H9 (cell line): ENCODE measurements at regions not wholly inside any gene's neighbourhood (a gene's known extent, or its start where the extent isn't known, plus 50 kb on each side); places are given as distances from the start of the nearest gene placed in this dataset.
A peak's percentile ranks its signal among the peaks of the same experiment; 100 is the strongest.

Experiments
- DNase-seq: peaks from one replicate; pipeline ENCODE4 v3.0.0-alpha.2; 2017
- H2AFZ ChIP-seq: one replicate; pipeline ENCODE4 v1.6.1; 2013; ENCODE audit warnings: mild to moderate bottlenecking, low read length, control low read depth, moderate library complexity
- H2AK5ac ChIP-seq: 2 replicates; pipeline ENCODE4 v1.6.1; 2013; ENCODE audit warnings: low read length, control low read depth, mixed read lengths; ENCODE audit not compliant: insufficient read length
- H2BK120ac ChIP-seq: one replicate; pipeline ENCODE4 v1.6.1; 2013; ENCODE audit warnings: low read depth, mild to moderate bottlenecking, low read length, control low read depth, inconsistent platforms; ENCODE audit not compliant: poor library complexity, severe bottlenecking
- H2BK12ac ChIP-seq: 2 replicates; pipeline ENCODE4 v1.6.1; 2013; ENCODE audit warnings: low read length, control low read depth, mixed read lengths, low read depth; ENCODE audit not compliant: insufficient read length
- H2BK15ac ChIP-seq: 2 replicates; pipeline ENCODE4 v1.6.1; 2013; ENCODE audit warnings: low read depth, low read length, control low read depth
- H2BK20ac ChIP-seq: one replicate; pipeline ENCODE4 v1.6.1; 2013; ENCODE audit warnings: low read depth, mild to moderate bottlenecking, low read length, control low read depth, inconsistent platforms; ENCODE audit not compliant: poor library complexity, severe bottlenecking
- H2BK5ac ChIP-seq: 2 replicates; pipeline ENCODE4 v1.6.1; 2013; ENCODE audit warnings: low read length, control low read depth, mixed read lengths; ENCODE audit not compliant: insufficient read length
- H3K14ac ChIP-seq: 2 replicates; pipeline ENCODE4 v1.6.1; 2013; ENCODE audit warnings: low read length, control low read depth; ENCODE audit not compliant: insufficient read depth
- H3K18ac ChIP-seq: 2 replicates; pipeline ENCODE4 v1.6.1; 2013; ENCODE audit warnings: low read depth, mild to moderate bottlenecking, mixed read lengths, low read length, control low read depth; ENCODE audit not compliant: insufficient read length
- H3K23ac ChIP-seq: 2 replicates; pipeline ENCODE4 v1.6.1; 2013; ENCODE audit warnings: low read length, control low read depth, mixed read lengths, low read depth; ENCODE audit not compliant: insufficient read length
- H3K23me2 ChIP-seq: 2 replicates; pipeline ENCODE4 v1.6.1; 2013; ENCODE audit warnings: low read depth, mild to moderate bottlenecking, mixed read lengths, low read length, control low read depth; ENCODE audit not compliant: insufficient read length, poor library complexity, severe bottlenecking
- H3K27ac ChIP-seq: 2 replicates; pipeline ENCODE4 v1.5.1; 2013; ENCODE audit warnings: low read length, control low read depth, mixed read lengths, low read depth; ENCODE audit not compliant: insufficient read length
- H3K27me3 ChIP-seq: 2 replicates; pipeline ENCODE4 v1.6.1; 2013; ENCODE audit warnings: low read length, control low read depth, inconsistent platforms; ENCODE audit not compliant: insufficient read depth
- H3K4ac ChIP-seq: 2 replicates; pipeline ENCODE4 v1.6.1; 2013; ENCODE audit warnings: low read depth, mild to moderate bottlenecking, control low read depth, inconsistent platforms, low read length, moderate library complexity
- H3K4me1 ChIP-seq: 2 replicates; pipeline ENCODE4 v1.6.1; 2013; ENCODE audit warnings: low read length, control low read depth, inconsistent platforms; ENCODE audit not compliant: insufficient read depth
- H3K4me2 ChIP-seq: 2 replicates; pipeline ENCODE4 v1.6.1; 2013; ENCODE audit warnings: low read length, control low read depth, mixed read lengths; ENCODE audit not compliant: insufficient read length, insufficient read depth
- H3K56ac ChIP-seq: 2 replicates; pipeline ENCODE4 v1.6.1; 2013; ENCODE audit warnings: low read depth, mild to moderate bottlenecking, mixed read lengths, low read length, control low read depth; ENCODE audit not compliant: insufficient read length
- H3K79me1 ChIP-seq: 2 replicates; pipeline ENCODE4 v1.6.1; 2013; ENCODE audit warnings: low read depth, mild to moderate bottlenecking, moderate library complexity, low read length, control low read depth, inconsistent platforms; ENCODE audit not compliant: insufficient read depth, poor library complexity, severe bottlenecking
- H3K79me2 ChIP-seq: 2 replicates; pipeline ENCODE4 v1.6.1; 2013; ENCODE audit warnings: low read length, control low read depth, inconsistent platforms; ENCODE audit not compliant: insufficient read depth
- H3K9ac ChIP-seq: 2 replicates; pipeline ENCODE4 v1.6.1; 2013; ENCODE audit warnings: low read length, control low read depth, mixed read lengths; ENCODE audit not compliant: insufficient read length; ENCODE audit errors: extremely low read depth
- H3K9me3 ChIP-seq: one replicate; pipeline ENCODE4 v1.6.1; 2013; ENCODE audit warnings: low read depth, low read length, inconsistent platforms; ENCODE audit not compliant: control insufficient read depth
- H3T11ph ChIP-seq: one replicate; pipeline ENCODE4 v1.6.1; 2013; ENCODE audit warnings: mild to moderate bottlenecking, low read length, control low read depth, inconsistent platforms
- H4K20me1 ChIP-seq: one replicate; pipeline ENCODE4 v1.6.1; 2013; ENCODE audit not compliant: control insufficient read depth, insufficient read length, insufficient read depth
- H4K5ac ChIP-seq: 2 replicates; pipeline ENCODE4 v1.6.1; 2013; ENCODE audit warnings: low read depth, mild to moderate bottlenecking, mixed read lengths, low read length, control low read depth; ENCODE audit not compliant: insufficient read length
- H4K8ac ChIP-seq: replicated peaks from 2 replicates; pipeline ENCODE4 v1.6.1; 2013; ENCODE audit warnings: low read length, control low read depth, mixed read lengths, low read depth; ENCODE audit not compliant: insufficient read length
- H4K91ac ChIP-seq: 2 replicates; pipeline ENCODE4 v1.6.1; 2013; ENCODE audit warnings: low read depth, mild to moderate bottlenecking, moderate library complexity, mixed read lengths, low read length, control low read depth; ENCODE audit not compliant: insufficient read length
- H3K27ac Mint-ChIP-seq, 3 experiments: 2 replicates in 2 of 3; 3 replicates in 1 of 3; pipeline ENCODE4 v1.8.0; 2020 to 2021; ENCODE audit warnings: mixed read lengths in 3 of 3, mild to moderate bottlenecking in 1 of 3, moderate library complexity in 1 of 3
- H3K27me3 Mint-ChIP-seq: 2 replicates; pipeline ENCODE4 v1.8.0; 2021; ENCODE audit warnings: low read depth, mild to moderate bottlenecking, moderate library complexity, mixed read lengths
- H3K36me3 Mint-ChIP-seq, 3 experiments: 2 replicates in 2 of 3; 3 replicates in 1 of 3; pipeline ENCODE4 v1.8.0; 2020 to 2021; ENCODE audit warnings: low read depth in 3 of 3, mixed read lengths in 3 of 3; ENCODE audit not compliant: insufficient read depth in 1 of 3
- H3K4me1 Mint-ChIP-seq, 2 experiments: 2 replicates each; pipeline ENCODE4 v1.8.0; 2020; ENCODE audit warnings: mixed read lengths in 2 of 2
- H3K4me3 Mint-ChIP-seq, 2 experiments: 2 replicates in 1 of 2; 3 replicates in 1 of 2; pipeline ENCODE4 v1.8.0; 2020 to 2021; ENCODE audit warnings: mild to moderate bottlenecking in 2 of 2, mixed read lengths in 2 of 2, moderate library complexity in 1 of 2
- H3K9me3 Mint-ChIP-seq, 2 experiments: 2 replicates in 1 of 2; 3 replicates in 1 of 2; pipeline ENCODE4 v1.8.0; 2020; ENCODE audit warnings: mild to moderate bottlenecking in 2 of 2, mixed read lengths in 2 of 2, moderate library complexity in 1 of 2
- WGBS: extraction: QIAGEN DNeasy Blood & Tissue Kit; methylation state at CpG from one replicate; pipeline ENCODE4 v1.1.7; 2013; ENCODE audit warnings: missing lambda C conversion rate, low lambda C conversion rate, mixed read lengths; ENCODE audit not compliant: insufficient read length; ENCODE audit errors: extremely low coverage; 5-methylcytosine and 5-hydroxymethylcytosine counted together
- TF ChIP-seq, protein P1 (sequence below): fragments of 200-600 bp; sonication (generic); conservative IDR thresholded peaks from 3 replicates; pipeline ENCODE4 v1.8.0; 2021; ENCODE audit warnings: antibody characterized with exemption, mild to moderate bottlenecking

DNA sequence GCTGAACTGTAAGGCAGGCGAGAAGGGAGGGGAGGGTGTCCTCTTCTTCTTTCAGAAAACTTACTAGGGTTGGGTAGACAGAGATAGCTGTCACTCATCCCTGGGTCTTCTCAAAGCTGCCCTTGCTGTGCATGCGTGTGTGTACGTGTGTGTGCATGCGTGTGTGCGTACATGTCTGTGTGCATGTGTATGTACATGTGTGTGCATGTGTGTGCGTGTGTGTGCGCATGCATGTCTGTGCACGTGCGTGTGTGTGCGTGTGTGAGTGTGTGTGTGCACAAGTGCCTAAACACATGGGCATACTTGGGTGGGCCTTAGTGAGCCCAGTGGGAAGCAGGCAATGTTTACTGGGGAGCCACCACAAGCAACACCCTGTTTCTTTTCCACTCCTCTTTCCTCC, 154.8 kb upstream of the TNRC6C start:
- Histone ChIP-seq H3K79me1 (no peaks in the 10 kb centered on the region), H3T11ph (no peak overlapping the region), H2BK5ac (no peak overlapping the region), H3K23me2 (no peaks in the 10 kb centered on the region), H4K8ac (no peak overlapping the region), H2BK15ac (no peak overlapping the region), H2BK20ac (no peak overlapping the region), H3K56ac (no peak overlapping the region), H3K14ac (no peak overlapping the region), H3K9ac (no peak overlapping the region), H3K4me1 (no peaks in the 10 kb centered on the region), H3K4ac (no peak overlapping the region), H3K18ac (no peak overlapping the region), H4K20me1 (no peaks in the 10 kb centered on the region), H2AK5ac (no peak overlapping the region), H3K79me2 (no peaks in the 10 kb centered on the region), H3K4me2 (no peak overlapping the region), H2BK12ac (no peak overlapping the region), H3K23ac (no peak overlapping the region), H3K27me3 (no peaks in the 10 kb centered on the region), H3K9me3 (no peaks in the 10 kb centered on the region), H2AFZ (no peak overlapping the region), H3K27ac (no peak overlapping the region), H2BK120ac (no peak overlapping the region), H4K91ac (no peak overlapping the region), H4K5ac (no peak overlapping the region)
- peaks cover 39 to 42% of the 10 kb centered on the region in 2 experiments for H3K4me1 Mint-ChIP-seq
- no peak overlapping the region for H3K27ac Mint-ChIP-seq
- H3K36me3 Mint-ChIP-seq = no peaks in the 10 kb centered on the region
- DNase-seq = no peak
- WGBS = no CpG with 5 or more reads among the region's 10 CpGs
- peaks cover 66% of the 10 kb centered on the region for H3K27me3 Mint-ChIP-seq
- no peaks in the 10 kb centered on the region; a peak in 3 of 5 replicates for H3K9me3 Mint-ChIP-seq
- H3K4me3 Mint-ChIP-seq = peak overlapping the region in 1 of 2 experiments; percentile 21; a peak in 1 of 5 replicates
- TF ChIP-seq, protein P1, sequence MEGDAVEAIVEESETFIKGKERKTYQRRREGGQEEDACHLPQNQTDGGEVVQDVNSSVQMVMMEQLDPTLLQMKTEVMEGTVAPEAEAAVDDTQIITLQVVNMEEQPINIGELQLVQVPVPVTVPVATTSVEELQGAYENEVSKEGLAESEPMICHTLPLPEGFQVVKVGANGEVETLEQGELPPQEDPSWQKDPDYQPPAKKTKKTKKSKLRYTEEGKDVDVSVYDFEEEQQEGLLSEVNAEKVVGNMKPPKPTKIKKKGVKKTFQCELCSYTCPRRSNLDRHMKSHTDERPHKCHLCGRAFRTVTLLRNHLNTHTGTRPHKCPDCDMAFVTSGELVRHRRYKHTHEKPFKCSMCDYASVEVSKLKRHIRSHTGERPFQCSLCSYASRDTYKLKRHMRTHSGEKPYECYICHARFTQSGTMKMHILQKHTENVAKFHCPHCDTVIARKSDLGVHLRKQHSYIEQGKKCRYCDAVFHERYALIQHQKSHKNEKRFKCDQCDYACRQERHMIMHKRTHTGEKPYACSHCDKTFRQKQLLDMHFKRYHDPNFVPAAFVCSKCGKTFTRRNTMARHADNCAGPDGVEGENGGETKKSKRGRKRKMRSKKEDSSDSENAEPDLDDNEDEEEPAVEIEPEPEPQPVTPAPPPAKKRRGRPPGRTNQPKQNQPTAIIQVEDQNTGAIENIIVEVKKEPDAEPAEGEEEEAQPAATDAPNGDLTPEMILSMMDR = no peak
